Caco-2 (cell line): ENCODE measurements at regions not wholly inside any gene's neighbourhood (a gene's known extent, or its start where the extent isn't known, plus 50 kb on each side); places are given as distances from the start of the nearest gene placed in this dataset.
"Not testable (repeated sequence)": the region's sequence is repeated elsewhere in the genome, so short reads cannot be mapped to it uniquely, and the experiment has no call there.

Experiments
- BruUV-seq: library from RNA; stranded (reverse); fragments of 400-500 nt; replicated peaks from 2 replicates; lab custom pipeline; 2021; lab: Mats Ljungman, UMichigan
- CTCF ChIA-PET: fragments of 300-600 bp; sonication (Branson Sonifier 250); formaldehyde crosslinking; loops from one replicate; lab custom pipeline; 2022; ENCODE audit warnings: antibody characterized with exemption; lab: Charles Lee
- POLR2A ChIA-PET: fragments of 300-600 bp; sonication (Branson Sonifier 250); formaldehyde crosslinking; loops from one replicate; lab custom pipeline; 2022; ENCODE audit warnings: antibody characterized with exemption; lab: Charles Lee
- DNase-seq, 2 experiments: peaks; one replicate each; pipeline versions ENCODE4 v3.0.0 to v3.0.0-alpha.2; 2020 to 2022
- H3K27me3 ChIP-seq: replicated peaks from 2 replicates; pipeline ENCODE4 v1.6.0; 2011; ENCODE audit warnings: low read length; ENCODE audit not compliant: control insufficient read depth, insufficient read depth
- H3K36me3 ChIP-seq: 2 replicates; pipeline ENCODE4 v1.5.1; 2011; ENCODE audit warnings: low read length; ENCODE audit not compliant: control insufficient read depth, insufficient read depth
- H3K4me1 ChIP-seq: fragments of 250-450 bp; sonication (Bioruptor Pico); 2 replicates; pipeline ENCODE4 v1.5.1; 2020; ENCODE audit warnings: mild to moderate bottlenecking
- H3K4me3 ChIP-seq: 2 replicates; pipeline ENCODE4 v1.5.1; 2011; ENCODE audit warnings: low read depth, mild to moderate bottlenecking, control low read depth, low read length
- H3K9me3 ChIP-seq: fragments of 250-450 bp; sonication (Bioruptor Pico); 2 replicates; pipeline ENCODE4 v1.5.1; 2020; ENCODE audit warnings: mild to moderate bottlenecking, moderate library complexity
- H3K27ac Mint-ChIP-seq: one replicate; pipeline ENCODE4 v1.8.0; 2022; ENCODE audit warnings: mixed read lengths; ENCODE audit not compliant: unreplicated experiment
- H3K27me3 Mint-ChIP-seq: one replicate; pipeline ENCODE4 v1.8.0; 2022; ENCODE audit warnings: mixed read lengths; ENCODE audit not compliant: insufficient read depth, unreplicated experiment
- H3K36me3 Mint-ChIP-seq: one replicate; pipeline ENCODE4 v1.8.0; 2022; ENCODE audit warnings: mild to moderate bottlenecking, mixed read lengths; ENCODE audit not compliant: insufficient read depth, unreplicated experiment
- H3K4me1 Mint-ChIP-seq: one replicate; pipeline ENCODE4 v1.8.0; 2022; ENCODE audit warnings: low read depth, mixed read lengths; ENCODE audit not compliant: unreplicated experiment
- H3K4me3 Mint-ChIP-seq: one replicate; pipeline ENCODE4 v1.8.0; 2022; ENCODE audit warnings: mild to moderate bottlenecking, moderate library complexity, mixed read lengths; ENCODE audit not compliant: unreplicated experiment
- H3K9me3 Mint-ChIP-seq: one replicate; pipeline ENCODE4 v1.8.0; 2022; ENCODE audit warnings: mixed read lengths; ENCODE audit not compliant: unreplicated experiment
- intact Hi-C: fragments of 100-400 bp; cut with micrococcal nuclease; formaldehyde crosslinking; loops from one replicate; pipeline ENCODE4 v1.10.0; 2022; ENCODE audit not compliant: unreplicated experiment

DNA sequence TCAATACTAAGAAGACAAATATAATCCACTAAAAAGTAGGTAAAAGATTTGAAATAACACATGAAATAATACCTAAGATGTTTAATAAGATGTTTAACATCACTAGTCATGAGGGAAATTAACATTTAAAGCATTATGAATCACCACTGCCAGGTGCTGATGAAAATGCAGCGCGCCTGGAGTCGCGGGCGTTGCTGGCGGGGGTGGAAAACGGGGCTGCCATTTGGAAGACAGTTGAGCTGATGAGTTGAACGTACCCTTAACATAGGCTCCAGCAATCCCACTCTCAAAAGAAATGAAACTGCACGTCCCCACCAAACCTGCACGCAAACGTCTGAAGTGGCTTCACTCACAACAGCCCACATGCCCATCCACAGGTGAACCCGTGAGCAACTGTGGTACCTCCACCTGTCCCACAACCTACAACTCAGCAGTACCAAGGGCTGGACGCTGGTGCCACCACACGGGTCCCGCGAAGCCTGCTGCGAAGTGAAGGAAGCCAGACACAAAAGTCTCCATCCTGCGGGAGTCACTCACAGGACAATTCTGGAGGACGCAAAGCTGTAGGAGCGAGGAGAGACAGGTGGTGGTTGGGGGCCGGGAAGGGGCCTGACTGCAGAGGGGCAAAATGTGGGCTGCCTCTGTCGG, 189.3 kb downstream of the NPIPB11 start:
- H3K27ac Mint-ChIP-seq, H3K9me3 ChIP-seq, H3K4me3 ChIP-seq, H3K36me3 ChIP-seq, H3K36me3 Mint-ChIP-seq, H3K4me1 Mint-ChIP-seq, H3K9me3 Mint-ChIP-seq, BruUV-seq, H3K27me3 ChIP-seq, intact Hi-C loops, H3K27me3 Mint-ChIP-seq, DNase-seq, H3K4me1 ChIP-seq, POLR2A ChIA-PET, H3K4me3 Mint-ChIP-seq, CTCF ChIA-PET: not testable (repeated sequence)

DNA sequence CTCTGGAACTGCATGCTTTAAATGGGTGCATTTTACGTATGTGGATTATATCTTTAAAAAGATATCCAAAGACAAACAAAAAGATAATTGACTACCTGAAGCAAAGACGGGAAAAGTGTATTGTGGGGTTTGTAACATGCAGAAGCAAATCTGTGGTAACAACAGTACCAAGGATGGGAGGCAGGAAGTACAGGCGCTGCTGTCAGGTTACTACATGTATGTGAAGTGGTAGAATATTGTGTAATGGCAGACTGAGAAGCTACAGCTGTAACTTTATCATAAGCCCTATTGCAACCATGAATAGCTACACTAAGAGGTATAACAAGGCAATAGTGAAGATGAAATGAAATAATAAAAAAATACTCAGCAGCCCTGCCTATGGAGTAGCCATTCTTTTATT, 192.7 kb downstream of the NPIPB11 start:
- H3K4me3 Mint-ChIP-seq, H3K9me3 ChIP-seq, POLR2A ChIA-PET, CTCF ChIA-PET, H3K27me3 Mint-ChIP-seq, H3K27ac Mint-ChIP-seq, DNase-seq, intact Hi-C loops, H3K27me3 ChIP-seq, H3K36me3 Mint-ChIP-seq, H3K4me1 ChIP-seq, H3K36me3 ChIP-seq, H3K4me1 Mint-ChIP-seq, H3K9me3 Mint-ChIP-seq, H3K4me3 ChIP-seq, BruUV-seq: not testable (repeated sequence)

DNA sequence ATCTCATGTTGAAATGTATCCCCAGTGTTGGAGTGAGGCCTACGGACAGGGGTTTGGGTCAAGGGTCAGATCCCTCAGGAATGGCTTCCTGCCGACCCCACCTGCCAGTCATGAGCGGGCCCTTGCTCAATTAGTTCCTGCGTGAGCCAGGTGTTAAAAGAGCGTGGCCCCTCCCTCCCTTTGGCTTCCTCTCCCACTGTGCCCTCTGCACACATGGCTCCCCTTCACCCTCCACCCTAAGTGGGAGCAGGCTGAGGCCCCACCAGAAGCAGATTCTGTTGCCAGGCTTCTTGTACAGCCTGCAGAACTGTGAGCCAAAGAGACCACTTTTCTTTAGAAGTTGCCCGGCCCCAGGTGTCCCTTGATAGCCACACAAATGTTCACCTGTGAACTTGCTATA, 193.3 kb downstream of the NPIPB11 start:
- H3K36me3 ChIP-seq, POLR2A ChIA-PET, intact Hi-C loops, DNase-seq, CTCF ChIA-PET, BruUV-seq, H3K4me3 Mint-ChIP-seq, H3K4me3 ChIP-seq, H3K9me3 ChIP-seq, H3K27me3 Mint-ChIP-seq, H3K4me1 ChIP-seq, H3K27ac Mint-ChIP-seq, H3K9me3 Mint-ChIP-seq, H3K4me1 Mint-ChIP-seq, H3K27me3 ChIP-seq, H3K36me3 Mint-ChIP-seq: not testable (repeated sequence)

- BruUV-seq, H3K4me3 Mint-ChIP-seq, intact Hi-C loops, H3K9me3 ChIP-seq, H3K27me3 ChIP-seq, H3K27ac Mint-ChIP-seq, H3K36me3 Mint-ChIP-seq, H3K36me3 ChIP-seq, H3K4me1 ChIP-seq, H3K4me3 ChIP-seq, H3K4me1 Mint-ChIP-seq, H3K27me3 Mint-ChIP-seq, H3K9me3 Mint-ChIP-seq, CTCF ChIA-PET, DNase-seq: not testable (repeated sequence)
- POLR2A ChIA-PET = interaction anchor here (0.6 kb wide), 1 partner anchor 389 kb away, joined by 3 read pairs; the partner anchor contains the start of gene ATXN2L
Measured at GRCh38 chr16:29212084-29213027, 194.2 kb downstream of the NPIPB11 start.

GRCh38 chr16:29211456-29211855, 195.1 kb downstream of the NPIPB11 start:
- H3K36me3 Mint-ChIP-seq, CTCF ChIA-PET, POLR2A ChIA-PET, DNase-seq, H3K4me3 ChIP-seq, H3K9me3 ChIP-seq, H3K4me1 ChIP-seq, H3K36me3 ChIP-seq, intact Hi-C loops, BruUV-seq, H3K27me3 ChIP-seq, H3K4me3 Mint-ChIP-seq, H3K27ac Mint-ChIP-seq, H3K27me3 Mint-ChIP-seq, H3K4me1 Mint-ChIP-seq: not testable (repeated sequence)
- peaks cover 12% of the 10 kb centered on the region for H3K9me3 Mint-ChIP-seq

- H3K4me3 Mint-ChIP-seq, H3K9me3 ChIP-seq, intact Hi-C loops, BruUV-seq, DNase-seq, POLR2A ChIA-PET, H3K27me3 ChIP-seq, H3K36me3 ChIP-seq, H3K4me3 ChIP-seq, H3K27ac Mint-ChIP-seq, H3K4me1 Mint-ChIP-seq, CTCF ChIA-PET, H3K27me3 Mint-ChIP-seq, H3K36me3 Mint-ChIP-seq, H3K4me1 ChIP-seq: not testable (repeated sequence)
- peaks cover 18% of the 10 kb centered on the region for H3K9me3 Mint-ChIP-seq
Measured at GRCh38 chr16:29210299-29211150, 196.0 kb downstream of the NPIPB11 start.
